HepG2 (cell line): ENCODE measurements at regions not wholly inside any gene's neighbourhood (a gene's known extent, or its start where the extent isn't known, plus 50 kb on each side); places are given as distances from the start of the nearest gene placed in this dataset.

Source experiments
- ATAC-seq: fragments of 200-7000 bp; cut with Tn5 transposase; 3 replicates; pipeline ENCODE4 v1.9.1; 2020; ENCODE audit warnings: mild to moderate bottlenecking, moderate library complexity
- BruUV-seq: library from RNA; stranded (reverse); fragments of 400-500 nt; replicated peaks from 2 replicates; lab custom pipeline; 2021; lab: Mats Ljungman, UMichigan
- CTCF ChIA-PET: fragments of 300-600 bp; formaldehyde crosslinking; extraction: SDS; loops from one replicate; lab custom pipeline; 2021; ENCODE audit warnings: low total read pairs, inconsistent platforms, low intra/inter-chr PET ratio; lab: Yijun Ruan, JAX
- POLR2A ChIA-PET: fragments of 350-600 bp; sonication (Branson Sonifier 250); formaldehyde crosslinking; loops from one replicate; lab custom pipeline; 2020; ENCODE audit warnings: antibody characterized with exemption, inconsistent platforms; lab: Yijun Ruan, JAX
- DNase-seq: peaks from one replicate; pipeline ENCODE4 v3.0.0-alpha.2; 2015; ENCODE audit warnings: low spot score
- FAIRE-seq: peaks from 3 replicates; lab custom pipeline; 2011; peaks lifted over from hg19 to GRCh38; lab: Jason Lieb, UNC
- H2AFZ ChIP-seq: one replicate; pipeline ENCODE4 v1.6.1; 2011; ENCODE audit warnings: low read length, inconsistent platforms
- H3K27ac ChIP-seq: fragments of 300-600 bp; 3 replicates; pipeline ENCODE4 v1.8.0; 2011; ENCODE audit warnings: mixed run types, mild to moderate bottlenecking, mixed read lengths, low read length, inconsistent platforms; ENCODE audit not compliant: insufficient read depth; ENCODE audit errors: extremely low read length
- H3K27me3 ChIP-seq, 2 experiments: fragments of 200-600 bp in 1 of 2; 2 replicates in 1 of 2; 3 replicates in 1 of 2; pipeline versions ENCODE4 v1.6.0 to v1.8.0; 2011; ENCODE audit warnings: low read length in 2 of 2, mild to moderate bottlenecking in 2 of 2, moderate library complexity in 2 of 2, inconsistent platforms in 1 of 2; ENCODE audit not compliant: insufficient read depth in 2 of 2, control insufficient read depth in 1 of 2
- H3K36me3 ChIP-seq, 2 experiments: fragments of 200-600 bp in 1 of 2; replicated peaks in 1 of 2; 2 replicates in 1 of 2; 3 replicates in 1 of 2; pipeline versions ENCODE4 v1.5.1 to v1.8.0; 2011; ENCODE audit warnings: low read length in 2 of 2, inconsistent platforms in 1 of 2; ENCODE audit not compliant: insufficient read depth in 2 of 2, control insufficient read depth in 1 of 2
- H3K4me1 ChIP-seq: 2 replicates; pipeline ENCODE4 v1.5.1; 2012; ENCODE audit warnings: low read length, inconsistent platforms; ENCODE audit not compliant: insufficient read depth
- H3K4me2 ChIP-seq: 2 replicates; pipeline ENCODE4 v1.6.0; 2011; ENCODE audit warnings: low read depth, low read length, inconsistent platforms
- H3K4me3 ChIP-seq, 3 experiments: fragments of 200-600 bp in 1 of 3; sonication (generic), shearing (Covaris generic) in 1 of 3; replicated peaks in 1 of 3; 2 replicates each; pipeline ENCODE4 v1.5.1; 2011 to 2016; ENCODE audit warnings: low read length in 3 of 3, inconsistent platforms in 2 of 3, low read depth in 2 of 3, mild to moderate bottlenecking in 2 of 3, control low read depth in 1 of 3, mixed read lengths in 1 of 3; ENCODE audit not compliant: insufficient read depth in 1 of 3
- H3K79me2 ChIP-seq: one replicate; pipeline ENCODE4 v1.6.1; 2011; ENCODE audit warnings: low read length, inconsistent platforms; ENCODE audit not compliant: insufficient read depth
- H3K9ac ChIP-seq: 2 replicates; pipeline ENCODE4 v1.6.0; 2011; ENCODE audit warnings: mild to moderate bottlenecking, low read depth, low read length, inconsistent platforms; ENCODE audit not compliant: insufficient read depth
- H3K9me3 ChIP-seq: 2 replicates; pipeline ENCODE4 v1.5.1; 2012; ENCODE audit warnings: mild to moderate bottlenecking, low read length
- H4K20me1 ChIP-seq: 2 replicates; pipeline ENCODE4 v1.6.0; 2011; ENCODE audit warnings: inconsistent platforms, mild to moderate bottlenecking, low read length, moderate library complexity; ENCODE audit not compliant: insufficient read depth
- GABPA ChIP-seq, 2 experiments: IDR thresholded peaks; 2 replicates each; pipeline ENCODE4 v1.6.1; 2011 to 2016; ENCODE audit warnings: low read depth in 2 of 2, low read length in 1 of 2, missing biosample characterization in 1 of 2, missing genetic modification characterization in 1 of 2
- KLF9 ChIP-seq: IDR thresholded peaks from 2 replicates; pipeline ENCODE4 v1.6.1; 2016; ENCODE audit warnings: low read depth
- KMT2B ChIP-seq: IDR thresholded peaks from 2 replicates; pipeline ENCODE4 v1.6.1; 2016; ENCODE audit warnings: missing genetic modification reagents, missing compliant biosample characterization
- ZNF451 ChIP-seq: sonication (generic); formaldehyde crosslinking; IDR thresholded peaks from 2 replicates; pipeline ENCODE4 v1.5.0; 2020; ENCODE audit warnings: mild to moderate bottlenecking, missing genetic modification reagents
- ZSCAN29 ChIP-seq: sonication (generic); formaldehyde crosslinking; conservative IDR thresholded peaks from 2 replicates; pipeline ENCODE4 v1.4.0; 2020; ENCODE audit warnings: mild to moderate bottlenecking, missing genetic modification reagents
- WGBS: methylation state at CpG from one replicate; pipeline ENCODE4 v1.1.6; 2017; ENCODE audit warnings: low lambda C conversion rate; 5-methylcytosine and 5-hydroxymethylcytosine counted together
- in situ Hi-C: cut with HindIII; loops from 2 replicates; pipeline ENCODE4 v1.10.0; 2017; ENCODE audit warnings: low pct_unique_long_range_greater_than_20kb; ENCODE audit not compliant: extremely low pct_ligation_motif_present
- intact Hi-C: fragments of 100-400 bp; cut with micrococcal nuclease; formaldehyde crosslinking; loops from one replicate; pipeline ENCODE4 v1.10.0; 2022; ENCODE audit not compliant: unreplicated experiment
- TF ChIP-seq, protein P1 (sequence below): sonication (generic); formaldehyde crosslinking; IDR thresholded peaks from 2 replicates; pipeline ENCODE4 v1.4.0; 2020; ENCODE audit warnings: missing genetic modification reagents
- TF ChIP-seq, protein P2 (sequence below): sonication (generic); formaldehyde crosslinking; conservative IDR thresholded peaks from 2 replicates; pipeline ENCODE4 v1.8.0; 2022; ENCODE audit warnings: mild to moderate bottlenecking, moderate library complexity, missing genetic modification reagents

DNA sequence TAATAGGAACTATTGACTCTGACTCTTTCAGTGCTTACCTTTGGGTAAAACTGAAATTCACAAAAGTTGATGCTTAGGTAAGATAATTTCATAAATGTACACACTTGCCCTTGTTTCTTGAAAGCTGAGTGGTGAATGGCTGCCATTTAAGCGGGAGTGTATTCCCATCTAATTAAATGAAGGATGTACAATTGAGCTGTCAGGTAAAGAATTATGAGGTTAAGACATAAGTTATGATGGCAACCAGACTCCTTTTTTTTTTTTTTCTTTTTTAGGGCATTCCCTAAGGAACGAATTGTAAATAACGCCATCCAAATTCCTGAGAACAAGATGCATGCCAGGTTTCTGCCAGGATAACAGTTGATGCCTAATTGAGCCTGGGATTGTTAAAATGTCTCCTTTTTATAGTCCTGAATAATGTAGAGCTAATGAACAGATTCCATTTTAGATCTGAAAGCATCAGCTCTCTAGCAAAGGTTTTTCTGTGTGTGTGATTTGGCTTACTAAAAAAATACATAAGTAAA, 199.7 kb downstream of the ISL1 start:
- ATAC-seq (no peak), DNase-seq (no peak), FAIRE-seq (no peak)
- Histone ChIP-seq H3K27me3 (no peaks in the 10 kb centered on the region), H3K4me2 (no peak overlapping the region), H3K9me3 (no peaks in the 10 kb centered on the region), H3K4me3 (no peak overlapping the region), H3K4me1 (no peaks in the 10 kb centered on the region), H3K79me2 (no peaks in the 10 kb centered on the region), H4K20me1 (no peaks in the 10 kb centered on the region), H3K27ac (no peak overlapping the region), H2AFZ (no peak overlapping the region), H3K9ac (no peak overlapping the region), H3K36me3 (no peaks in the 10 kb centered on the region)
- intact Hi-C loops (no loop called here), in situ Hi-C loops (no loop called here)
- 4% methylated on average over 3 of the region's 3 CpGs for WGBS
- ChIA-PET CTCF (no interaction called here), POLR2A (no interaction called here)
- TF ChIP-seq, protein P1, sequence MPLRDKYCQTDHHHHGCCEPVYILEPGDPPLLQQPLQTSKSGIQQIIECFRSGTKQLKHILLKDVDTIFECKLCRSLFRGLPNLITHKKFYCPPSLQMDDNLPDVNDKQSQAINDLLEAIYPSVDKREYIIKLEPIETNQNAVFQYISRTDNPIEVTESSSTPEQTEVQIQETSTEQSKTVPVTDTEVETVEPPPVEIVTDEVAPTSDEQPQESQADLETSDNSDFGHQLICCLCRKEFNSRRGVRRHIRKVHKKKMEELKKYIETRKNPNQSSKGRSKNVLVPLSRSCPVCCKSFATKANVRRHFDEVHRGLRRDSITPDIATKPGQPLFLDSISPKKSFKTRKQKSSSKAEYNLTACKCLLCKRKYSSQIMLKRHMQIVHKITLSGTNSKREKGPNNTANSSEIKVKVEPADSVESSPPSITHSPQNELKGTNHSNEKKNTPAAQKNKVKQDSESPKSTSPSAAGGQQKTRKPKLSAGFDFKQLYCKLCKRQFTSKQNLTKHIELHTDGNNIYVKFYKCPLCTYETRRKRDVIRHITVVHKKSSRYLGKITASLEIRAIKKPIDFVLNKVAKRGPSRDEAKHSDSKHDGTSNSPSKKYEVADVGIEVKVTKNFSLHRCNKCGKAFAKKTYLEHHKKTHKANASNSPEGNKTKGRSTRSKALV (CRISPR knock-in tag): no peak
- no peak for TF ChIP-seq ZNF451 (CRISPR knock-in tag)
- TF ChIP-seq ZSCAN29 (CRISPR knock-in tag): no peak
- TF ChIP-seq, protein P2, sequence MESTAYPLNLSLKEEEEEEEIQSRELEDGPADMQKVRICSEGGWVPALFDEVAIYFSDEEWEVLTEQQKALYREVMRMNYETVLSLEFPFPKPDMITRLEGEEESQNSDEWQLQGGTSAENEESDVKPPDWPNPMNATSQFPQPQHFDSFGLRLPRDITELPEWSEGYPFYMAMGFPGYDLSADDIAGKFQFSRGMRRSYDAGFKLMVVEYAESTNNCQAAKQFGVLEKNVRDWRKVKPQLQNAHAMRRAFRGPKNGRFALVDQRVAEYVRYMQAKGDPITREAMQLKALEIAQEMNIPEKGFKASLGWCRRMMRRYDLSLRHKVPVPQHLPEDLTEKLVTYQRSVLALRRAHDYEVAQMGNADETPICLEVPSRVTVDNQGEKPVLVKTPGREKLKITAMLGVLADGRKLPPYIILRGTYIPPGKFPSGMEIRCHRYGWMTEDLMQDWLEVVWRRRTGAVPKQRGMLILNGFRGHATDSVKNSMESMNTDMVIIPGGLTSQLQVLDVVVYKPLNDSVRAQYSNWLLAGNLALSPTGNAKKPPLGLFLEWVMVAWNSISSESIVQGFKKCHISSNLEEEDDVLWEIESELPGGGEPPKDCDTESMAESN (CRISPR knock-in tag): no peak
- TF ChIP-seq KMT2B: no peak
- TF ChIP-seq GABPA (IDR thresholded peaks at IDR 0.05; ENCODE audit: low read depth, low read length): no peak
- TF ChIP-seq GABPA (CRISPR knock-in tag; IDR thresholded peaks at IDR 0.05; ENCODE audit: low read depth): no peak
- TF ChIP-seq KLF9 (CRISPR knock-in tag): no peak
- BruUV-seq: no TSS peak
